DMS114 treated with DMSO at 0.1 percent for 48 hours (cell line): ENCODE measurements at regions not wholly inside any gene's neighbourhood (a gene's known extent, or its start where the extent isn't known, plus 50 kb on each side); places are given as distances from the start of the nearest gene placed in this dataset.

Source experiments
- DNase-seq: peaks from one replicate; lab custom pipeline; 2025; ENCODE audit not compliant: unreplicated experiment; lab: John Stamatoyannopoulos, UW

- no peak for DNase-seq
These were observed 265.7 kb upstream of the KLF4 start for GRCh38 chr9:107755246-107755645.

DNA sequence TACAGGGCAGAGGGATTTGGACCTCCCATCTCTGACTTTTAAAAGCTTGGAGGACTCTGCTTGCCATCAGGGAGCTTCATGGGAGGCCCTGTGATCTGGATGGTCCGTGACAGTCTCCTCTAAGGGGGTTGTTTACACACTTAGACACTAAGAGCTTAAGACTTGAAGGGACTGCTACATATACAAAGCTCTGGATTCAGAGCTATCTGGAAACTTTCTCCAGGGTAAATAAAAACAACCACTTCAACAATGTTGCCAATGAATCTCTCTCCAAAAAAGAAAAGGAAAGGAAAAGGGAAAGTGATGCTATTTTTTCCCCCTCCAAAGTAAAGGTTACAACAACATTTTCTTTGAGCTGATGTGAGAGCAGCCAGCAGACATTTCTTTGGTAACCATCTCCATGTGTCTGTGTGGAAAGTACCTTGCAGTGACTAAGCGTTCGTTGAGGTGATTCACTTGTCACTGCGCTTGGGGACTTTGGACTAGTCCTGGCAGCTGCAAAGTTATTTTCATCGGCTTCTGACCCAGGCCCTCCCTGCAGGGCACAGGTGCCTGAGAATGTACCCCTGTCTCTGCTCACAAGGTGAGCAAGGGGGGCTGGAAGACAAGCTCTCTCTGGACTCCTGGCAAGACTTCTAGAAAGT is 262.1 kb upstream of the KLF4 start:
- DNase-seq: no peak

- DNase-seq: no peak
These were observed 261.4 kb upstream of the KLF4 start for GRCh38 chr9:107750741-107751566.

- DNase-seq: no peak
These were observed 260.3 kb upstream of the KLF4 start for GRCh38 chr9:107749787-107750444.

DNA sequence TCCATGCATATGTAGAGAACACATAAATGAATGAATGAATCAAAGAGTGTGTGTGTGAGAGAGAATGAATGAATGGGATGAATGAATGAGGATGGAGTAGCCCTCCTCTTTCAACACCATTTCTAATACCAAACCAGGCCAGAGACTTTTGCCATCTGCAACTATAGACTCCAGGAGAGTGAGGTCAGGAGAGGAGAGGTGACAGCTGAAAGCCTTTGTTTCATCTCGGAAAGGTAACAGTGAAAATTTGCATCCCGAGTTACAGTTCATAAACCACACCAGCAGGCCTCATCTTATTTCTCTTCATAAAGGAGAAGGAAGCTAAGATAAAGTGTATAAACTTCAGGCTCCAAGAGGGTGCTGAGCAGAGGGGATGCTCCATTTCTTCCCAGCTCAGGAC is 255.3 kb upstream of the KLF4 start:
- no peak for DNase-seq

DNA sequence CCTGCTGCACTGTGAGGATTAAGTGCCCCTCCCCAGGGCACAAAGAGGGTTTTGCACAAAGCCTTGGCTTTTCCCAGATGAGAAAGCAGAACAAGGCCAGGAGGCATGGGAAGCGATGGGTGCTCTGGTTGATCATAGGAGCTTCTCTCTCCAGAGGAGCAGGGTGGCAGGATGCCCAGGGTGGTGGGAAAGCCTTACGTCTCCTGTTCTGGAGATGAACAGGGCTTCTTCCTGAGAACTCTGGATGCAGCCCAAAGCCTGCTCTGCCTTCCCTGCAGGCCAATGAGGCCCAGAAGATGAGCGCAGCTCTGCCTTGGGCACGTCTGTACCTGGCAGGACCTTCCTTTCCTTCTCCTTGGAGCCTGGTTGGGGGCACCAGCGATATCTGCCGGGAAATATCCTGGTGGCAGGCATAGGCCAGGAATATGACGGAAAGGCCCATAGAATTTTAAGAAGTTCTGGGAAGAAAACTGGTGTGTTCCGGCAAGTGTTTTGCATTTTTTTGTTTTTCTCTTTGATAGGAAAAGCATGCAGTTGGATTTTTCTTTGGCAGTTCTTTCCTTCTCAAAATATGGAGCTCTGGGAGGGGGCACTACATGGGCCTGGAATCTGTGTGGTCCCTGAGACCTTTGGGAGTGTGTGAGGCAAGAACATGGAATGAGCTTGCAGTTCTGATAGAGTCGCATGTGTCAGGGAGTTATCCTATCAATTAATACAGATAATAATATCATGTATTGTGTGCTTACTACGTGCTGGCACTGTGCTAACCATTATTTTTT is 253.2 kb upstream of the KLF4 start:
- no peak for DNase-seq

DNA sequence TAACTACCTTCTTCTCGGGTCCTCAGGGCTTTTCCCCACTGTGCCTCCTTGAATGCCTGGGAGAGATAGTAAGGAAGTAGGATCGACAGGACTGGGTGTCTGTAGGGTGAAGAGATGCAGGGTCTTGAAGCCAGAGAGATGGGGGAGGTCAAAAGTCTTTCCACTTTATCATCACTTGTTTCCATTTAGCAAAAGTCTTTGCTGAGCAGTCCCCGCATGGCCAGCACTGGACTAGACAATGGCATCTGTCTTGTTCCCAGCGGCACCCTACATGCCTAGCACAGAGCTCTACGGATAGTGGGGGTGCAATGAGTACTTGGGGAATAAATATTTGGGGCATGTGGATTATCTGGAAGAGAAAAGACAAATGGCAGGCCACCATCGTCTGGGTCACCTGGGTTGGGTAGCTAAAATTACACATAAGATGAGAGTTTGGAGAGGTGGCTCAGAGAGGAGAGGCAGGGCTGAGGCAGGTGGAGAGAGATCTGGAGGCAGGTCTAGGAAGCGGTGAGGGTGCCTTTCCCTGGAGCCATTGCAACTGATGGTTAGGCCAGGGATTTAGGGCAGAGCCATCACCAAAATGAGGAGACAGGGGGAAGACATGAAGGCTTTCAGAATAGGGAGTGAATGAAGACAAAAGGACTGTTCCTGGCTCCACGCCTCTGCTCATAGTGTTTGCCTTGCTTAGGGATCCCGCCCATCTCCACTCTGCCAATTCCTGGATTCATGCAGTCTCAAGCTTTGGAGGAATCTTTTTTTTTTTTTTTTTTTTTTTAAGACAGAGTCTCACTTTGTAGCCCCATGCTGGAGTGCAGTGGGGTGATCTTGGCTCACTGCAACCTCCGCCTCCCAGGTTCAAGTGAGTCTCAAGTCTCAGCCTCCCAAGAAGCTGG is 250.8 kb upstream of the KLF4 start:
- DNase-seq: no peak

- DNase-seq: no peak
These were observed 250.1 kb upstream of the KLF4 start for GRCh38 chr9:107739601-107740082.

DNA sequence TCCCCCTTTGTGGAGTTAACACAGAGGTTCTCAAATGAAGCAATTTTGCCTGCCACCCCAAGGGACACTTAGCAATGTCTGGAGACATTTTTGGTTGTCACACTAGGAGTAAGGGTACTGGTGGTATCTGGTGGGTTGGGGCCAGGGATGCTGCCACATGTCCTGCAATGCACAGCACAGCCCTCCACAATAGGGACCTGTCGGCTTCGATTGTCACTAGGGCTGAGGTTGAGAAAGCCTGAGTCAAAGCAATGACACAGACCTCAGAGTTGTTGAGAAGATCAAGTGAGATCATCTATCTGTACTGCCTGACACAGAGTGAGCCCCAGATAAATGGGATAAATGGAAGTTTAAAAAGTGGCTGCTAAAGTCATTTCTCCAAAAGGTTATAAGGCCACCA is 249.2 kb upstream of the KLF4 start:
- DNase-seq: no peak

GRCh38 chr9:107737987-107738743 is 248.6 kb upstream of the KLF4 start:
- no peak for DNase-seq

DNA sequence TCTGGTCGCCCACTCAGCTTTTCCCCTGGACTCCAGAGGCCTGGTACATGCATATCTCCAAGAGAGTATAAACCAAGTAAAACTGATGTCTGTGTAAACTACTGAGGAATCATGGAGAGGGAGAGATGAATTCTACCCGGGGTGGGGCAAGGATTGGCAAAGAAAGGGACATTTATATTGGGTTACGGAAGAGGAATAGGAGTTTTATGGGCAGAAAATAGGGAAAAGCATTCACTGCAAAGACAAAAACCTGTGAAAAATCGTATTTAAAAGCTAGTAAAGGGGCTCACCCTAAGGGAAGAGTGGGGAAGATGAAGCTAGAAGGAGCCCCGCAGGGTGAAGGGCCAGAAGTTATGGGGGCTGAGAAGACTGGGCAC is 248.0 kb upstream of the KLF4 start:
- no peak for DNase-seq

DNA sequence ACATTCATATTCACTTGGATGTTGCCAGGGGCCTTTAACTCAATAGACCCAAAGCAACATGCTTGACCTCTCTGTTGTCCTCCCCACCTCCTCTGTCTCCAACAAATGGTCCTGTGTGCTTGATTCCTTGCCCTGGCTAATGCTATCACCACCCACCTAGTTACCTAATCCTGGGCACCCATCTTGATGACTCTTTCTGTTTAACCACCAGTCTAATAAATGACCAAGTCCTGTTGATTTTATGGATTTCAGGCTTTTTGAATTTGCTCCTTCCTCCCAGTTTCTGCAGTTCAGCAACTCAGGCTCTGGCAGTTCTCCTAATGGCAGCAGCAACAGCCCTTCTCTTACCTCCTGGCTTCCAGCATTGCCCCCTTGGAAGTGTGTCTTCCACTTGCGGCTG is 246.3 kb upstream of the KLF4 start:
- DNase-seq: no peak

GRCh38 chr9:107734256-107735013 is 244.9 kb upstream of the KLF4 start:
- DNase-seq: no peak

GRCh38 chr9:107733523-107733894 is 243.9 kb upstream of the KLF4 start:
- DNase-seq: no peak

DNA sequence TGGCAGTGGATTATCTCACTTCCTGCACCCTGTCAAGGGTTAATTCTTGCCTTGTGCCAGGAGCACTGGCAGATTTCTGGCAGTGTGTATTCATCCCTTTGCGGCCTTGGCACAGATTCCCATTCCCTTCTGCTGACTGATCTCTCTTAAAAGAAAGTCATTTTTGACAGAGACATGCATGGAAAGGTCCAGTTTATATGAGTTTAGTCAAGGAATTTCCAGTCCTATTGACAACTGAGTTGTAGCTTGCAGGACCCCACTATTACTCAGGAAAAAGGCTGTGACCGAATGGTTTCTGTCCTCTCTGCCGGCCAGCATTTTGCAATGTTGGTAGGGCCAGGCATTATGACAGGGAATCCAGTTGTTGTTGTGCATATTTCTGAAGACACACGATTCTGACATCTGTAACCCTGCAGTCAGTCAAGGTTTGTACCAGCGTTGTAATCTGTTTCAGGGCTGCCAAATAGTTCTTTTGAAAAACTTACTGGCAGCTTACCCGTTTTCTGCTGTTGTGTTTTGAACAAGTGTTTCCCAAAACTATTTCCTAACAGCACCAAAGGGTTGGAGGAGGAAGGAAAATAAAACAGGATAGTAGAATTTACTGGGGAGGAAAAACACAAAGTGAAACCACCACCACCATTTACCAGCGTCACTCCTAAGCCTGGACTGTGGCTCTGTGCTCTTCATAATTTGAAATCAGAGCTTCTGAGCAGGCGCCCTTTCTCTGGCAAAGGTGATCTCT is 243.4 kb upstream of the KLF4 start:
- no peak for DNase-seq

DNA sequence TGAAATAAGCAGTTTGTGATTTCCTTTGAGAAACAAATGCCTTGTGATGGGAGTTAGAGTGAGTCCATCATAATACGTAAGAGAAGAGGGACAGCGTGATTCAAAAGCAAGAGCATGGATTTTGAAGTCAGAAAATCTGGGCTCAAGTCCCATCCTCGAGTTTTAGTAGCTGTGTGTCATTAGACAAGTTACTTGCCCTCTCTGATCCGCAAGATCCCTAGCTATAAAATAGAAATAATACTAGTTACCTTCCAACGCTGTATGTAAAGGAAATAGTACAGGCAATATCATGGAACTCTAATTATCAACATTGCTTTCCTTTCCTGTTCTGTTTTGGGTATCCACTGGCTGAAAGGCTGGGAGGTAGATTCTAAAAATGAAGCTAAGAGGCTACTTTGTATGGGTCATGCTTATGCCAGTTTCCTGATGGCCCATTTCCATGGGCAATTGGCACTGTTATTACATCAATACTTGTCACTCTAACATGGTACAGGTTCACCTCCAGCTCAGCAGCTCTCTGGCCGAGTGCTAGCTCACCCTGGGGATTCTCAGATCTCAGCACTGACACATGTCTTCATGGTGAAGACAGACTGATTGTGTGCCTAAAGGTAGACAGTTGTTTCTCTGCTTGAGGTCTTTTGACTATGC is 241.7 kb upstream of the KLF4 start:
- no peak for DNase-seq

GRCh38 chr9:107730666-107731065 is 241.1 kb upstream of the KLF4 start:
- DNase-seq: no peak
